ENCODE measurements at regions not wholly inside any gene's neighbourhood (a gene's known extent, or its start where the extent isn't known, plus 50 kb on each side); places are given as distances from the start of the nearest gene placed in this dataset.
"Not testable (repeated sequence)": the region's sequence is repeated elsewhere in the genome, so short reads cannot be mapped to it uniquely, and the experiment has no call there.

GRCh38 chrY:12359867-12360266 lies 341.2 kb upstream of the USP9Y start:
- no peak for DNase-seq (ENCODE audit: low read depth)

- no peak for DNase-seq (ENCODE audit: low read depth)
These were observed 340.5 kb upstream of the USP9Y start for GRCh38 chrY:12360496-12360895.

GRCh38 chrY:12365311-12365910 lies 335.6 kb upstream of the USP9Y start:
- no peak for DNase-seq (ENCODE audit: low read depth)

- not testable (repeated sequence) for DNase-seq (ENCODE audit: low read depth)
These were observed 326.4 kb upstream of the USP9Y start for GRCh38 chrY:12374588-12374987.

GRCh38 chrY:12391655-12392559 lies 309.1 kb upstream of the USP9Y start:
- not testable (repeated sequence) for DNase-seq (ENCODE audit: low read depth)

GRCh38 chrY:12393190-12393589 lies 307.8 kb upstream of the USP9Y start:
- no peak for DNase-seq (ENCODE audit: low read depth)

- peak; percentile 30 for DNase-seq (ENCODE audit: low read depth)
These were observed 305.5 kb upstream of the USP9Y start for GRCh38 chrY:12395381-12396120.

- DNase-seq (ENCODE audit: low read depth) = no peak
These were observed 297.1 kb upstream of the USP9Y start for GRCh38 chrY:12403916-12404315.

GRCh38 chrY:12408236-12408635 lies 292.8 kb upstream of the USP9Y start:
- DNase-seq (ENCODE audit: low read depth) = no peak

GRCh38 chrY:12410696-12411095 lies 290.3 kb upstream of the USP9Y start:
- no peak for DNase-seq (ENCODE audit: low read depth)

- DNase-seq (ENCODE audit: low read depth) = no peak
These were observed 279.8 kb upstream of the USP9Y start for GRCh38 chrY:12421072-12421787.

GRCh38 chrY:12421788-12422124 lies 279.3 kb upstream of the USP9Y start:
- DNase-seq (ENCODE audit: low read depth) = no peak

GRCh38 chrY:12422536-12422935 lies 278.5 kb upstream of the USP9Y start:
- DNase-seq (ENCODE audit: low read depth) = no peak

GRCh38 chrY:12423416-12424252 lies 277.4 kb upstream of the USP9Y start:
- DNase-seq (ENCODE audit: low read depth) = no peak

GRCh38 chrY:12425506-12425905 lies 275.5 kb upstream of the USP9Y start:
- DNase-seq (ENCODE audit: low read depth) = no peak

- no peak for DNase-seq (ENCODE audit: low read depth)
These were observed 273.7 kb upstream of the USP9Y start for GRCh38 chrY:12427361-12427760.

- DNase-seq (ENCODE audit: low read depth) = peak; percentile 12
These were observed 269.5 kb upstream of the USP9Y start for GRCh38 chrY:12431546-12431945.

- DNase-seq (ENCODE audit: low read depth) = not testable (repeated sequence)
These were observed 262.2 kb upstream of the USP9Y start for GRCh38 chrY:12438823-12439222.

GRCh38 chrY:12444200-12444599 lies 256.8 kb upstream of the USP9Y start:
- DNase-seq (ENCODE audit: low read depth) = no peak

- DNase-seq (ENCODE audit: low read depth) = peak; percentile 74
These were observed 254.4 kb upstream of the USP9Y start for GRCh38 chrY:12446486-12447265.
